Osteoblast (primary cell): ENCODE measurements at regions not wholly inside any gene's neighbourhood (a gene's known extent, or its start where the extent isn't known, plus 50 kb on each side); places are given as distances from the start of the nearest gene placed in this dataset.
"Not testable (repeated sequence)": the region's sequence is repeated elsewhere in the genome, so short reads cannot be mapped to it uniquely, and the experiment has no call there.

ENCODE experiments used
- DNase-seq: peaks from one replicate; pipeline ENCODE4 v3.0.0; 2011; ENCODE audit warnings: low spot score, mixed read lengths; ENCODE audit not compliant: insufficient read length; ENCODE audit errors: missing footprints
- H2AFZ ChIP-seq: 2 replicates; pipeline ENCODE4 v1.6.0; 2011; ENCODE audit warnings: mild to moderate bottlenecking, low read length
- H3K27ac ChIP-seq: 2 replicates; pipeline ENCODE4 v1.5.1; 2011; ENCODE audit warnings: mild to moderate bottlenecking, low read depth, low read length, moderate library complexity
- H3K27me3 ChIP-seq: 2 replicates; pipeline ENCODE4 v1.6.0; 2012; ENCODE audit warnings: mild to moderate bottlenecking, control low read depth, inconsistent platforms, low read length, moderate library complexity; ENCODE audit not compliant: insufficient read depth
- H3K36me3 ChIP-seq: 2 replicates; pipeline ENCODE4 v1.5.1; 2011; ENCODE audit warnings: mild to moderate bottlenecking, low read length, control low read depth, moderate library complexity; ENCODE audit not compliant: insufficient read depth
- H3K4me1 ChIP-seq: 2 replicates; pipeline ENCODE4 v1.5.1; 2011; ENCODE audit warnings: mild to moderate bottlenecking, low read length, control low read depth, moderate library complexity; ENCODE audit not compliant: insufficient read depth
- H3K4me2 ChIP-seq: 2 replicates; pipeline ENCODE4 v1.6.0; 2011; ENCODE audit warnings: mild to moderate bottlenecking, low read length; ENCODE audit not compliant: insufficient read depth
- H3K4me3 ChIP-seq: fragments of 200-600 bp; sonication (generic); 3 replicates; pipeline ENCODE4 v1.5.1; 2012; ENCODE audit warnings: mild to moderate bottlenecking, low read length, inconsistent platforms; ENCODE audit not compliant: insufficient read depth
- H3K79me2 ChIP-seq: 2 replicates; pipeline ENCODE4 v1.6.0; 2012; ENCODE audit warnings: mild to moderate bottlenecking, low read length, control low read depth, inconsistent platforms; ENCODE audit not compliant: insufficient read depth
- H3K9me3 ChIP-seq: 2 replicates; pipeline ENCODE4 v1.5.1; 2011; ENCODE audit warnings: low read depth, low read length, control low read depth
- H4K20me1 ChIP-seq: 2 replicates; pipeline ENCODE4 v1.6.0; 2012; ENCODE audit warnings: mild to moderate bottlenecking, low read length, control low read depth; ENCODE audit not compliant: insufficient read depth
- CTCF ChIP-seq: IDR thresholded peaks from 2 replicates; pipeline ENCODE4 v1.5.1; 2011; ENCODE audit warnings: mild to moderate bottlenecking, low read depth, low read length, moderate library complexity; ENCODE audit errors: extremely low read depth

GRCh38 chr4:114252499-114252898 lies 273.1 kb upstream of the ARSJ start:
- Histone ChIP-seq H3K4me2 (no peak overlapping the region), H3K36me3 (no peaks in the 10 kb centered on the region), H3K27ac (no peak overlapping the region), H3K4me1 (no peaks in the 10 kb centered on the region), H3K79me2 (no peaks in the 10 kb centered on the region), H2AFZ (no peak overlapping the region), H3K9me3 (no peaks in the 10 kb centered on the region), H3K27me3 (no peaks in the 10 kb centered on the region), H4K20me1 (no peaks in the 10 kb centered on the region), H3K4me3 (no peak overlapping the region)
- TF ChIP-seq CTCF, result no peak
- DNase-seq, result no peak

- H3K4me1 ChIP-seq, result no peaks in the 10 kb centered on the region
- peak overlapping the region; percentile 53 for H3K27ac ChIP-seq
- no peak overlapping the region for H3K4me3 ChIP-seq
- no peak for DNase-seq
- H4K20me1 ChIP-seq, result no peaks in the 10 kb centered on the region
- no peak overlapping the region for H2AFZ ChIP-seq
- H3K9me3 ChIP-seq, result no peaks in the 10 kb centered on the region
- no peaks in the 10 kb centered on the region for H3K27me3 ChIP-seq
- no peaks in the 10 kb centered on the region for H3K79me2 ChIP-seq
- H3K4me2 ChIP-seq, result no peak overlapping the region
- TF ChIP-seq CTCF, result no peak
- no peaks in the 10 kb centered on the region for H3K36me3 ChIP-seq
Measured at GRCh38 chr4:114257501-114257900, 278.1 kb upstream of the ARSJ start.

- H3K27ac ChIP-seq, result peak overlapping the region; percentile 31
- H3K9me3 ChIP-seq, result not testable (repeated sequence)
Measured at GRCh38 chr4:114262421-114262820, 283.0 kb upstream of the ARSJ start.

GRCh38 chr4:114263233-114263632 lies 283.8 kb upstream of the ARSJ start:
- no peaks in the 10 kb centered on the region for H3K9me3 ChIP-seq
- no peak overlapping the region for H2AFZ ChIP-seq
- H3K4me1 ChIP-seq, result peaks cover 31% of the 10 kb centered on the region
- no peaks in the 10 kb centered on the region for H4K20me1 ChIP-seq
- H3K36me3 ChIP-seq, result no peaks in the 10 kb centered on the region
- H3K27ac ChIP-seq, result peak overlapping the region; percentile 83
- DNase-seq, result no peak
- peak overlapping the region; percentile 35 for H3K4me2 ChIP-seq
- no peak overlapping the region for H3K4me3 ChIP-seq
- no peaks in the 10 kb centered on the region for H3K79me2 ChIP-seq
- TF ChIP-seq CTCF, result no peak
- H3K27me3 ChIP-seq, result no peaks in the 10 kb centered on the region

More at GRCh38 chr4:114262421-114262820, 283.0 kb upstream of the ARSJ start:
- H3K4me2 ChIP-seq, H2AFZ ChIP-seq, H3K27me3 ChIP-seq, H4K20me1 ChIP-seq, H3K4me3 ChIP-seq, H3K36me3 ChIP-seq, DNase-seq, H3K79me2 ChIP-seq: not testable (repeated sequence)
- H3K4me1 ChIP-seq, result peaks cover 26% of the 10 kb centered on the region
